ENCODE measurements at regions not wholly inside any gene's neighbourhood (a gene's known extent, or its start where the extent isn't known, plus 50 kb on each side); places are given as distances from the start of the nearest gene placed in this dataset.

DNA sequence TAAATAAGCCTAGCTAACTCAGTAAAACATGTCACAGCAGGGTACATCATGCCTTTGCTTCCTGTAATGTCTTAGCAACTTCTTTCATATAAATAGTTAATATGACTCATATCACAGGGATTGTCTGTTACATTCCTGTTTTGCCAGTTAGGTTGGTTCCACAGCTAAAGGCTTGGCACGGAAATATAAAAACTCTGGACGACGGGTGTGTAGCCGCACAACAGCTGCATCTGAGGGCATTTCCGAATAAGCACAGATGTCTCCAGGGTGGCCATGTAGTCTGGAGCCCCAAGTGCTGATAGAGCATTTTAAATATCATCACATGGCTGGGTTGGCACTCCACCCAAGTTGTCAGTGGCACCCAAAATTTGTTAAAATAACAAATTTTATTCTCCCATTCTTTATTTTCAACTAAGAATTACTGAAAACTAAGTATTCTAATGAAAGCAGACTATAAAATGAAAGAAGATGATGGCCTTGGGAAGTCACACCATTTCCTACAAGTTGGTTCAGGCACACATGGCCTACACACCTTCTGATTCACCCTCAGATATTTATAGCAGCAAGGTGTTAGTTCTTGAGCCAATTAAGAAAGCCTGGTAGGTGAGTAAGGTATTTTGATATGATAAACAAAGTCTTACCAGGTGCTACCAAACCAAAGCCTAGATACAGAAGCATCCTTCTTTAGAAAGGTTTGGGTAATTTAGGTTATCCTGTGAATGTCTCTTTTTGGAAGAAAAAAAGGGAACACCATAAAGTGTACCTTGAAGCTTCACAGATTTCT lies 61.8 kb upstream of the STK17B start:
- TF ChIP-seq, protein P1, sequence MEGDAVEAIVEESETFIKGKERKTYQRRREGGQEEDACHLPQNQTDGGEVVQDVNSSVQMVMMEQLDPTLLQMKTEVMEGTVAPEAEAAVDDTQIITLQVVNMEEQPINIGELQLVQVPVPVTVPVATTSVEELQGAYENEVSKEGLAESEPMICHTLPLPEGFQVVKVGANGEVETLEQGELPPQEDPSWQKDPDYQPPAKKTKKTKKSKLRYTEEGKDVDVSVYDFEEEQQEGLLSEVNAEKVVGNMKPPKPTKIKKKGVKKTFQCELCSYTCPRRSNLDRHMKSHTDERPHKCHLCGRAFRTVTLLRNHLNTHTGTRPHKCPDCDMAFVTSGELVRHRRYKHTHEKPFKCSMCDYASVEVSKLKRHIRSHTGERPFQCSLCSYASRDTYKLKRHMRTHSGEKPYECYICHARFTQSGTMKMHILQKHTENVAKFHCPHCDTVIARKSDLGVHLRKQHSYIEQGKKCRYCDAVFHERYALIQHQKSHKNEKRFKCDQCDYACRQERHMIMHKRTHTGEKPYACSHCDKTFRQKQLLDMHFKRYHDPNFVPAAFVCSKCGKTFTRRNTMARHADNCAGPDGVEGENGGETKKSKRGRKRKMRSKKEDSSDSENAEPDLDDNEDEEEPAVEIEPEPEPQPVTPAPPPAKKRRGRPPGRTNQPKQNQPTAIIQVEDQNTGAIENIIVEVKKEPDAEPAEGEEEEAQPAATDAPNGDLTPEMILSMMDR (IDR thresholded peaks at IDR 0.05), result no peak
- TF ChIP-seq POLR2AphosphoS5 (IDR thresholded peaks at IDR 0.05) (peak in 2 of 3 donors; percentile 44 to 61), EP300 (IDR thresholded peaks at IDR 0.05) (no peak), POLR2A (IDR thresholded peaks at IDR 0.05) (no peak)

Measured in stomach (tissue), 4 donors.